ENCODE measurements at regions not wholly inside any gene's neighbourhood (a gene's known extent, or its start where the extent isn't known, plus 50 kb on each side); places are given as distances from the start of the nearest gene placed in this dataset.

DNA sequence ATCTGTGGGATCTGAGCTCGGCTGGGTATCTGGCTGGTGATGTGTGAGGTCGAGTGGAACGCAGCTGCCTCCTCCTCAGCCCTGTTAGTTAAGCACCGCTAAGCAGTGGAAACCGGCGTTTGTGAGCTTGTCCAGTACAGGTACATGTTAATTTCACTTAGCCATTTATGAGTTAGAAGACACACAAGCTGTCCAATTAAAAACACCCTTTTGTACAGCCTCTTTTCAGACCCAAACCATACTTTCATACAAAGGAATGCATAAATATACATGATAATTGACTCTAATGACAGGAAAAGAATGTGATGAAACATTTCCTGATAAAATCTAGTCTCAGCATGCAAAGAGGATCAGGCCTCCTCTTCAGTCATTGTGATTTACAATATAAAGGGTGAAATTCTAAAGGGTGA is 163.6 kb upstream of the FAT1 start:
- CTCF ChIA-PET: no interaction called here
- no peak overlapping the region for H3K4me3 Mint-ChIP-seq
- ATAC-seq (no peak), DNase-seq (no peak)
- no peaks in the 10 kb centered on the region for H3K36me3 Mint-ChIP-seq (ENCODE audit: low read depth)
- no peak overlapping the region for H3K27ac Mint-ChIP-seq
- peaks cover 4% of the 10 kb centered on the region for H3K9me3 Mint-ChIP-seq (ENCODE audit: insufficient read depth)
- POLR2A ChIA-PET: no interaction called here
- no peaks in the 10 kb centered on the region for H3K27me3 Mint-ChIP-seq (ENCODE audit: low read depth)
- H3K4me1 Mint-ChIP-seq (ENCODE audit: low read depth): no peaks in the 10 kb centered on the region

DNA sequence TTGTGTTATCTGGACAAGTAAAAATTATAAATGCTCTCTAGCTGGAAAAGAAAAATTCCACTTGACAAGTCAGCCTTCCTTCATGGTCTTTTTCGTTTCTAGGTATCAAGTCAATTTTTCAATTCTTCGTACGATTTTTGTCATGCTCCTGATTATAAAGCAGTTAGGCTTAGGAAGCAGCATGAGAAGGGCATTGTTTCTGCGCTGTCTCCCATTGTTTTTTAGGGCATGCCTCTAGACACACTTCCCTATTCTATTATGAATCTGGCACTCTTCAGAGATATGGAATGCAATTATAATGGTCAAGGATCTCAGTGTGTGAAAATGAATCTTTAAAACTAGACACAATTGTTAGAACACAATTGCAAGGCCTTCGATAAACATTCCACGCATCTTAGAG is 164.1 kb upstream of the FAT1 start:
- ATAC-seq (no peak), DNase-seq (no peak)
- CTCF ChIA-PET: no interaction called here
- POLR2A ChIA-PET: no interaction called here
- Mint-ChIP-seq H3K36me3 (ENCODE audit: low read depth) (no peaks in the 10 kb centered on the region), H3K4me1 (ENCODE audit: low read depth) (no peaks in the 10 kb centered on the region), H3K27me3 (ENCODE audit: low read depth) (no peaks in the 10 kb centered on the region), H3K4me3 (no peak overlapping the region), H3K9me3 (ENCODE audit: insufficient read depth) (peaks cover 7% of the 10 kb centered on the region), H3K27ac (no peak overlapping the region)

DNA sequence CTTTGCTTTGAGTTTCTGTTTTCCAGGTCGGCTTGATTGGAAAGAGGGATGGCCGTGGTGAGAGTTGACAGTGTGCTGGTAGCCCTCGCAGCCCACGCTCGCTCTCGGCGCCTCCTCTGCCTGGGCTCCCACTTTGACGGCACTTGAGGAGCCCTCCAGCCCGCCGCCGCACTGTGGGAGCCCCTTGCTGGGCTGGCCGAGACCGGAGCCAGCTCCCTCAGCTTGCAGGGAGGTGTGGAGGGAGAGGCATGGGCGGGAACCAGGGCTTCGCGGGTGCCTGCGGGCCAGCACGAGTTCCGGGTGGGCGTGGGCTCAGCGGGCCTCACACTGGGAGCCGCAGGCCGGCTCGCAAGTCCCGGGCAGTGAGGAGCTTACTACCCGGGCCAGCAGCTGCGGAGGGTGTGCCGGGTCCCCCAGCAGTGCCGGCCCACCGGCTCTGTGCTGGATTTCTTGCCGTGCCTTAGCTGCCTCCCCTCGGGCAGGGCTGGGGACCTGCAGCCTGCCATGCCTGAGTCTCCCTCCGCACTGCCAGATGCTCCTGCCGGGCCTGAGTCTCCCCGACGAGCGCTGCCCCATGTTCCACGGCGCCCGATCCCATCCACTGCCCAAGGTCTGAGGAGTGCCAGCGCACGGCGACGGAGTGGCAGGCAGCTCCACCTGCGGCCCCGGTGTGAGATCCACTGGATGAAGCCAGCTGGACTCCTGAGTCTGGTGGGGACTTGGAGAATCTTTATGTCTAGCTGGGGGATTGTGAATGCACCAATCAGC is 166.4 kb upstream of the FAT1 start:
- no peak overlapping the region for H3K27ac Mint-ChIP-seq
- no peaks in the 10 kb centered on the region for H3K27me3 Mint-ChIP-seq (ENCODE audit: low read depth)
- no peak for ATAC-seq
- no peaks in the 10 kb centered on the region for H3K36me3 Mint-ChIP-seq (ENCODE audit: low read depth)
- ChIA-PET CTCF (no interaction called here), POLR2A (no interaction called here)
- no peaks in the 10 kb centered on the region for H3K4me1 Mint-ChIP-seq (ENCODE audit: low read depth)
- no peak for DNase-seq
- H3K9me3 Mint-ChIP-seq (ENCODE audit: insufficient read depth): peaks cover 10% of the 10 kb centered on the region
- no peak overlapping the region for H3K4me3 Mint-ChIP-seq

DNA sequence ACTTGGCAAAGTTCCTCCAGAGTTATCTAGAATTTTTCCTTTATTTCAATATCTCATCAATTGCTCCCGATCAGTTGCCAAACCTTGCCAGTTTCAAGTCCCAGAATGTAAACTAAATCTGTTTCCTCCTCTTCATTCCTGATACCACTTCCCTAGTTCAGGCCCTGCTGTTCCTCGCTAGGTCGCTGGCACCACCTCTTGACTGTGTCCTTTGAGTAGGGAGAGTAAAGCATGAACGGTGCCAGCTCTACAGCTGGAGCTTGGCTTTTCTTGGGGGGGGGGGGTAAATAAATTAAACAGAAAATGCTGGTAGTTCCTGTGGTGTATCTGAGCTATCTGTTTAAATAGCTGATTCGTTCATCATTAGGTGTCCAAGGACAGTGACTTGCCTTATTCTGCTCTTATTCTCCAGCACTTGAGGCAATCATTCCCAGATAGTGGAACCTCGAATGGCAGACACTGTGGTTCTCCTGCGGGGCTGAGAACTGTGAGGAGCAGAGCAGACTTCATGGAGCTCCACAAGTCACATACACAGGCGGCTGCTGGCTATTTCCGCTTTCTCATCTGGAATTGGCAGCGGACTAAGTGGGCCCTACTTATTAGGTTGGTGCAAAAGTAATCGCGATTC is 168.3 kb upstream of the FAT1 start:
- no peaks in the 10 kb centered on the region for H3K27me3 Mint-ChIP-seq (ENCODE audit: low read depth)
- CTCF ChIA-PET: no interaction called here
- H3K27ac Mint-ChIP-seq: no peak overlapping the region
- H3K9me3 Mint-ChIP-seq (ENCODE audit: insufficient read depth): peaks cover 14% of the 10 kb centered on the region
- no peaks in the 10 kb centered on the region for H3K4me1 Mint-ChIP-seq (ENCODE audit: low read depth)
- no peaks in the 10 kb centered on the region for H3K36me3 Mint-ChIP-seq (ENCODE audit: low read depth)
- no peak overlapping the region for H3K4me3 Mint-ChIP-seq
- DNase-seq (no peak), ATAC-seq (no peak)
- POLR2A ChIA-PET: no interaction called here

DNA sequence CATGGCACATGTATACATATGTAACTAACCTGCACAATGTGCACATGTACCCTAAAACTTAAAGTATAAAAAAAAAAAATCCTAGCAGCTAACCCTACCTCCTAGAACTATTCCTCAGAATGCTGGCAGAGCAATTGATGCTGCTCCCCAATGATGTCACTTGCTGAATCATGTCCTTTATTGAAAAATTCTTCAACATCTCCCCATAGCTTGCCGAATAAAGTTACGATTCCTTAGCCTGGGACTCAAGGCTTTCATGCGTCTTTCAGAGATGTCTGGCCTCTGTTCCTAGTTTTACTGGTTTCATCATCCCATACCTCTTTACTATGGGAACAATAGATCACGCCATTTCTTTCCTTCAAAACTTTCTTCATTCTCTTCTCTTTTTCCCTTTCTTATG is 174.7 kb upstream of the FAT1 start:
- DNase-seq (no peak), ATAC-seq (no peak)
- ChIA-PET POLR2A (no interaction called here), CTCF (no interaction called here)
- Mint-ChIP-seq H3K36me3 (ENCODE audit: low read depth) (no peaks in the 10 kb centered on the region), H3K27me3 (ENCODE audit: low read depth) (no peaks in the 10 kb centered on the region), H3K4me1 (ENCODE audit: low read depth) (no peaks in the 10 kb centered on the region), H3K27ac (no peak overlapping the region), H3K9me3 (ENCODE audit: insufficient read depth) (peaks cover 20% of the 10 kb centered on the region), H3K4me3 (no peak overlapping the region)

DNA sequence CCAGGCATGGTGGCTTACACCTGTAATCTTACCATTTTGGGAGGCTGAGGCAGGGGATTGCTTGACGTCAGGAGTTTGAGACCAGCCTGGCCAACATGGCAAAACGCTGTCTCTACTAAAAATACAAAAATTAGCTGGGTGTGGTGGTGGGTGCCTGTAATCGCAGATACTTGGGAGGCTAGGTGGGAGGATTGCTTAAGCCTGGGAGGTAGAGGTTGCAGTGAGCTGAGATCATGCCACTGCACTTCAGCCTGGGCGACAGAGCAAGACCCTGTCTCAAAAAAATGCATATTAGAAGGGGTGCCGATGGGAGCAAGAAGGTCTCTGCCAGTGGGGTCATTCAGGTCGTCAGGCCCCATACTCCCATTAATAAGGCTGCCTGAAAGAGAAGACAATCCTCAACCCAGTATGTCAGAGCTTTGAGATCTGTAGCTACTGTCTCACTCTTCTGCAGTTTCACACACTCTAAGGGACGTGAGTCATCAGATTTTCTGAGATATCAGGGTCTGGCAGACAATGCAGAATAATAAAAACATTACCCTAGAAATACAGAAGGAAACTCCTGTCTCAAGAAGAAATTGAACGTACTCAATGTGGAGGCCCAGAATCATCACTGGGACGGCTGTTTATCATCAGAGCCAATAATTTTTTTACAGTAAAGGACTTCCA is 176.7 kb upstream of the FAT1 start:
- ChIA-PET CTCF (no interaction called here), POLR2A (interaction anchor here (0.6 kb wide), 1 partner anchor 12 kb away, joined by 3 read pairs; no protein-coding TSS in a partner anchor)
- H3K27ac Mint-ChIP-seq: no peak overlapping the region
- no peaks in the 10 kb centered on the region for H3K27me3 Mint-ChIP-seq (ENCODE audit: low read depth)
- H3K9me3 Mint-ChIP-seq (ENCODE audit: insufficient read depth): peaks cover 20% of the 10 kb centered on the region
- H3K36me3 Mint-ChIP-seq (ENCODE audit: low read depth): no peaks in the 10 kb centered on the region
- ATAC-seq (no peak), DNase-seq (no peak)
- H3K4me1 Mint-ChIP-seq (ENCODE audit: low read depth): no peaks in the 10 kb centered on the region
- no peak overlapping the region for H3K4me3 Mint-ChIP-seq

DNA sequence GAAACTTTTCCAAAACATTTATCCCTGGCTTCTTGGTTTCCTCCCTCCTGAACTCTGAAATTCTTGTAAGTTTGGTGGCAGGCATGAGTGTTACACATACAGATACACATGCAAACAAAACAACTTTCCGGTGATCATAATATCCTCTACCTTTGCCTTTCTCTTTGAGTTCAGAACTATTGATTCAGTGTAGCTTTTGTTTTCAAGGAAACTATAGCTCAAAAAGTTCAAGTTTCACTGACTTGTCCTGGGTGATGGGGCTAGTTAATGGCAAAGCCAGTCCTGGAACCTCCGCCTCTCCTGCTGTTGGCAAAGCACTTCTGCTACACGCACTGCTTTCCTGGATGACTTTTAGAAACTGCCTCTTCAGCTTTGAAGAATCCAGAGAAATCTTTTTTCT is 177.3 kb upstream of the FAT1 start:
- ATAC-seq (no peak), DNase-seq (no peak)
- Mint-ChIP-seq H3K27ac (no peak overlapping the region), H3K27me3 (ENCODE audit: low read depth) (no peaks in the 10 kb centered on the region), H3K4me3 (no peak overlapping the region), H3K9me3 (ENCODE audit: insufficient read depth) (peaks cover 23% of the 10 kb centered on the region), H3K36me3 (ENCODE audit: low read depth) (no peaks in the 10 kb centered on the region), H3K4me1 (ENCODE audit: low read depth) (no peaks in the 10 kb centered on the region)
- ChIA-PET POLR2A (interaction anchor here (0.6 kb wide), 1 partner anchor 12 kb away, joined by 3 read pairs; no protein-coding TSS in a partner anchor), CTCF (no interaction called here)

DNA sequence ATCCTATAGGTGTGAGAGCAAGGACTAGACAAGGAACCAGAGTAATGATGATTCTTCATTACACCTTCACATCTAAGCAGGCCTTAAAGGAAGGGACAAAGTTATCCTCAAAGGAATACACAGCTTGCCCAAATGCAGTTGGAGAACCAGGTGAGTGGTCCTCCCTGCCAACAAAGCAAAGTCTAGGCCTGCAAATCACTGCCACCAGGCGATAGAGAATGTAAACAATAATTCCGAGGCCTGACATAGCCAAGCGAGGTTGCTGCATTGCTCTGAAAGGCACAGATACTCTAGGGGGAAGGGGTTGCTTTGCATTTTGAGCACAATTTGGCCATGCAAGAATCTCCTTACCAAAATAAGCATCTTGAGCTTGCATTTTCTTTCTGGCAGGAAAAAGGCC is 178.2 kb upstream of the FAT1 start:
- DNase-seq (no peak), ATAC-seq (no peak)
- no peaks in the 10 kb centered on the region for H3K36me3 Mint-ChIP-seq (ENCODE audit: low read depth)
- no peak overlapping the region for H3K4me3 Mint-ChIP-seq
- no peaks in the 10 kb centered on the region for H3K4me1 Mint-ChIP-seq (ENCODE audit: low read depth)
- ChIA-PET CTCF (interaction anchor here (0.6 kb wide), 1 partner anchor 706 kb away, joined by 3 read pairs; no protein-coding TSS in a partner anchor), POLR2A (no interaction called here)
- H3K9me3 Mint-ChIP-seq (ENCODE audit: insufficient read depth): peaks cover 22% of the 10 kb centered on the region
- H3K27ac Mint-ChIP-seq: no peak overlapping the region
- no peaks in the 10 kb centered on the region for H3K27me3 Mint-ChIP-seq (ENCODE audit: low read depth)

DNA sequence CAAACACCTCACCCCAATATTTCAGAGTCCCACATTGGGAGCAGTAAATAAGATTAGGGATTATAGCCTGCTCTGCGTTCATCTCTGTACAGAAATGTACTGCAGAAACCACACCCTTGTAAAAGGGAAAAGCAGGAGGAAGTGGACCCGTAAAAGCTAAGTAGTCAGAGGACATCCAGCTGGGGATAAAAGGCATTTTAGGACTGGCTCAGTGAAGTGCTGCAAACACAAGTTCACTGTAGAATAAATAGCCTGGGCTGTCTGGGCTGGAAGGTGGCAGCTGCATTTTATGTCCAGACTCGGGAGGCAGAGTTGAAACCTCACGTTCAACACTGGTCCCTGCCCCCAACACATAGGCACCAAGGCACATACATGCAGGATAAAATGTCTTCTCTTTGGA is 178.7 kb upstream of the FAT1 start:
- Mint-ChIP-seq H3K27me3 (ENCODE audit: low read depth) (no peaks in the 10 kb centered on the region), H3K4me1 (ENCODE audit: low read depth) (no peaks in the 10 kb centered on the region), H3K36me3 (ENCODE audit: low read depth) (no peaks in the 10 kb centered on the region), H3K4me3 (no peak overlapping the region), H3K9me3 (ENCODE audit: insufficient read depth) (peaks cover 18% of the 10 kb centered on the region), H3K27ac (no peak overlapping the region)
- ATAC-seq (no peak), DNase-seq (no peak)
- ChIA-PET CTCF (no interaction called here), POLR2A (no interaction called here)

DNA sequence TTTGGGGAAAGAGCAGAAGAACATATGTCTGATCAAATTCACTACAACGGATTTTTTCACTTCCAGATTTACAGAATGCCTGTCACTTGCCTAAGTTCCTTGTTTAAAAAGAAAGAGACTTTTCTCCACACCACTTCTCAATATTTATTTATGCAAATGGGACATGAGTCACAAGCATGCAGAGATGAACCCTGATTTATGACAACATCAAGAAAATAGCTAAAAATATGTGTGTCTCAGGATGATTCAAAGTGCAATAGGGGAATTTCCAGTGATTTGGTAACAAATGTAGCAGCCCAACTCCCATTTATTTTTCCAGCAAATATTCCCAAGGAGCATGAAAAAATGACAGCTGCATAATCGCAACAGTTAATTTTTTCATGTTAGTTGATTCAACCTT is 180.4 kb upstream of the FAT1 start:
- peaks cover 15% of the 10 kb centered on the region for H3K9me3 Mint-ChIP-seq (ENCODE audit: insufficient read depth)
- POLR2A ChIA-PET: no interaction called here
- H3K4me3 Mint-ChIP-seq: no peak overlapping the region
- ATAC-seq: no peak
- no peaks in the 10 kb centered on the region for H3K4me1 Mint-ChIP-seq (ENCODE audit: low read depth)
- no peaks in the 10 kb centered on the region for H3K27me3 Mint-ChIP-seq (ENCODE audit: low read depth)
- no peaks in the 10 kb centered on the region for H3K36me3 Mint-ChIP-seq (ENCODE audit: low read depth)
- no peak overlapping the region for H3K27ac Mint-ChIP-seq
- no peak for DNase-seq
- CTCF ChIA-PET: no interaction called here

DNA sequence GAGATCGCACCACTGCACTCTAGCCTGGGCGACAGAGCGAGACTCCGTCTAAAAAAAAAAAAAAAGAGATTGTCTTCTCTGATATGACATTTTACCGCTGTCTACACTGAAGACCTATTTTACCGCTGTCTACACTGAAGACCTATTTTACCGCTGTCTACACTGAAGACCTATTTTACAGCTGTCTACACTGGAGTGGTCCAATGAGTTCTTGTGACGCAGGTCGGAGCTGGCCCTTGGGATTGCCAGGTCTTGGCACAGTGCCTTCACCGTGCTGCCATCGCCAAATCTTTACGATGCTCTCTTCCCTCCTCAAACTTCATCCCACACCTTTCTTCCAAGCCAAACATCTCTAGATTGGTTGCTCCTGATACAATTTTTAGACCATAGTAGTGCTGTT is 183.1 kb upstream of the FAT1 start:
- no peak overlapping the region for H3K4me3 Mint-ChIP-seq
- H3K9me3 Mint-ChIP-seq (ENCODE audit: insufficient read depth): peaks cover 19% of the 10 kb centered on the region
- H3K27ac Mint-ChIP-seq: no peak overlapping the region
- ATAC-seq (no peak), DNase-seq (no peak)
- CTCF ChIA-PET: no interaction called here
- POLR2A ChIA-PET: no interaction called here
- H3K36me3 Mint-ChIP-seq (ENCODE audit: low read depth): no peaks in the 10 kb centered on the region
- no peaks in the 10 kb centered on the region for H3K27me3 Mint-ChIP-seq (ENCODE audit: low read depth)
- no peaks in the 10 kb centered on the region for H3K4me1 Mint-ChIP-seq (ENCODE audit: low read depth)

DNA sequence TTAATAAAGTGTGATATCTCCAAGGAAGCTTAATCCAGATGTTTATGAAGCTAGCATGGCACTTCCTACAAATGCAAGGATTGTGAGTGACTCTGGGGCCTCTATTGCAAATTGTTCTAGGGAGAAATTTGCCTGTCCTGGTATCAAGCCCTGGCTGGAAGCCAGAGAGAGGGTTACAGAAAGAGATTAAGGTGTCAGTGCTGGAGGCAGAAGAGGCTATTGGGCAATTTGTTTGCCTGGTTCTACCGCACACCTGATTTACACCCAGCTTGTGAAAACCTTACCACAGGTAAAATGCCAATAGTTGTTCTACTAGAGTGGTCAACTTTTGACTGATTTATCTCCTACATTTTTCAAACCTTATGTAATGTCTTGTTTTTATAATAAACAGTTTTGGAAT is 186.7 kb upstream of the FAT1 start:
- CTCF ChIA-PET: no interaction called here
- no peak for ATAC-seq
- no peaks in the 10 kb centered on the region for H3K4me1 Mint-ChIP-seq (ENCODE audit: low read depth)

More for the DNA sequence above, 186.7 kb upstream of the FAT1 start:
- no peaks in the 10 kb centered on the region for H3K36me3 Mint-ChIP-seq (ENCODE audit: low read depth)
- POLR2A ChIA-PET: no interaction called here
- DNase-seq: no peak
- H3K9me3 Mint-ChIP-seq (ENCODE audit: insufficient read depth): peaks cover 17% of the 10 kb centered on the region
- H3K27me3 Mint-ChIP-seq (ENCODE audit: low read depth): no peaks in the 10 kb centered on the region
- no peak overlapping the region for H3K4me3 Mint-ChIP-seq
- H3K27ac Mint-ChIP-seq: no peak overlapping the region
